Skeletal muscle tissue (tissue), 3 donors: ENCODE measurements at regions not wholly inside any gene's neighbourhood (a gene's known extent, or its start where the extent isn't known, plus 50 kb on each side); places are given as distances from the start of the nearest gene placed in this dataset.

Experiments
- H3K27ac ChIP-seq: one replicate; pipeline ENCODE4 v1.7.0; 2013; ENCODE audit warnings: mild to moderate bottlenecking, low read depth, low read length, inconsistent platforms
- H3K27me3 ChIP-seq, 3 donors: one replicate each; pipeline ENCODE4 v1.7.0; 2013; ENCODE audit warnings: low read length in 3 of 3; ENCODE audit not compliant: control insufficient read depth in 3 of 3, insufficient read depth in 3 of 3
- H3K36me3 ChIP-seq, 3 donors: one replicate each; pipeline ENCODE4 v1.7.0; 2013; ENCODE audit warnings: low read length in 3 of 3; ENCODE audit not compliant: control insufficient read depth in 3 of 3, insufficient read depth in 3 of 3
- H3K4me1 ChIP-seq, 3 donors: one replicate each; pipeline ENCODE4 v1.7.0; 2013; ENCODE audit warnings: low read length in 3 of 3, mild to moderate bottlenecking in 3 of 3; ENCODE audit not compliant: control insufficient read depth in 3 of 3, insufficient read depth in 3 of 3
- H3K4me3 ChIP-seq, 3 donors: one replicate each; pipeline ENCODE4 v1.7.0; 2013; ENCODE audit warnings: low read length in 3 of 3
- H3K9ac ChIP-seq, 3 donors: one replicate each; pipeline ENCODE4 v1.7.0; 2013; ENCODE audit warnings: low read length in 3 of 3, mild to moderate bottlenecking in 3 of 3, moderate library complexity in 2 of 3, low read depth in 1 of 3
- H3K9me3 ChIP-seq, 3 donors: one replicate each; pipeline ENCODE4 v1.7.0; 2013; ENCODE audit warnings: low read length in 3 of 3; ENCODE audit not compliant: control insufficient read depth in 3 of 3
- donor health status: Osteomylitis.

- Histone ChIP-seq H3K9me3 (no peaks in the 10 kb centered on the region), H3K27me3 (no peaks in the 10 kb centered on the region), H3K9ac (peak overlapping the region in 2 of 3 donors; percentile 34 to 55), H3K36me3 (no peaks in the 10 kb centered on the region), H3K27ac (peak overlapping the region; percentile 50), H3K4me3 (peak overlapping the region in 2 of 3 donors; percentile 7 to 46), H3K4me1 (no peaks in the 10 kb centered on the region)
Observed at GRCh38 chr5:89407054-89407453, 524.1 kb upstream of the MEF2C start.

DNA sequence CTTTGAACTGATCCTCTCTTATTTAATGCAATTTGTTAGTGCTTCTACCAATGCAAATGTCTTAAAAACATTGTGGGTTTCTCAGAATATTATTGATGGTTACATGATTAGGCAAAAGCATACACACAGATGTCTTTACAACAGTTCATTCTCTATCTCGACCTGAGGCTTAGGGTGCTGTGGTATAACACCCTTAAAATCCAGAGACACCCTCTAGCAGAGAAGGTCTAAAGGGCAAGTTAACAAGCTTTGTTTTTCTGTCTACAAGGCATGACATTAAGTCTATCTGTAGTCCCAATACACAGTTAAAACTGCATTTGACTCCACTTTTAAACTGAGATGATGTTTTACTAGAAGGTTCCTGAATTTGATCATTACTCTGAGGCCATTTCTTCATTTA lies 518.7 kb upstream of the MEF2C start:
- Histone ChIP-seq H3K27ac (no peak overlapping the region), H3K9ac (no peak overlapping the region), H3K9me3 (no peaks in the 10 kb centered on the region), H3K4me3 (no peak overlapping the region), H3K36me3 (no peaks in the 10 kb centered on the region), H3K27me3 (no peaks in the 10 kb centered on the region), H3K4me1 (no peaks in the 10 kb centered on the region)

DNA sequence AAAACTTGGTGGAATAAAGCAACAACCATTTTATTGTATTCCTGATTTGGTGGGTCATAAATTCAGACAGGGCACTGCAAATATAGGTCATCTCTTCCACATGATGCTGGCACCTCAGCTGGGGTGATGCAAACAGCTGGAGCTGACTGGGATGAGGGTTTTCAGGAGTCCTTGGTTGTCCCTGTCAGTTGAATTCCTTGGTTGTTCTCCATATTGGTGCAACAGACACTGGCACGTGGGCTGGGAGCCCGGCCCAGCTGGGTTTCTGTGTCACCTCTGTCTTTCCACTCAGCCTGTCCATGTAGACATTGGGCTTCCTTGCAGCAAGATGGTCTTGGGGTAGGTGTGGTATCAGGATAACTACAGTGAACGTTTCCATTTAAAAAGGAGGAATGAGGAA lies 518.0 kb upstream of the MEF2C start:
- Histone ChIP-seq H3K36me3 (no peaks in the 10 kb centered on the region), H3K4me1 (no peaks in the 10 kb centered on the region), H3K9me3 (no peaks in the 10 kb centered on the region), H3K27ac (no peak overlapping the region), H3K9ac (no peak overlapping the region), H3K4me3 (no peak overlapping the region), H3K27me3 (no peaks in the 10 kb centered on the region)

DNA sequence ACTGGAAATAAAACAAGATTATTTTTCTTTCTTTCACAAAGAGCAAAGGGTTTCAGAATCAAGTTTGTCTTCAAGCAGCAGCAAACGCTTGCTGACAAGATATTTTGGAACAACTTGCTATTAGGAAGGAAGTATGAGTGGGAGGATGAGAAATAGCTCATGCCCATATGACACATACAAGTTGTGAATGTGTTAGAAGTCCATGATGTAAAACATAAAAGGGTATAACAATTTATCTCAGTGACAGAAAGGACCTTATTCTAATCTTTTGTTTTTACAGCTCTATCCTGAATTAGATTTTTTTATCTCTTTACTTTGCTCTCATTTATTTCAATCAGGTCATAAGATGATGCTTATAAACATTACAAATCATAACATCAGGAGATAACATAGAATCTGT lies 516.6 kb upstream of the MEF2C start:
- Histone ChIP-seq H3K9ac (no peak overlapping the region), H3K9me3 (no peaks in the 10 kb centered on the region), H3K36me3 (no peaks in the 10 kb centered on the region), H3K4me3 (no peak overlapping the region), H3K4me1 (no peaks in the 10 kb centered on the region), H3K27me3 (no peaks in the 10 kb centered on the region), H3K27ac (no peak overlapping the region)

- no peak overlapping the region for H3K9ac ChIP-seq
- no peaks in the 10 kb centered on the region for H3K27me3 ChIP-seq
- no peaks in the 10 kb centered on the region for H3K4me1 ChIP-seq
- H3K9me3 ChIP-seq, result no peaks in the 10 kb centered on the region
- peak overlapping the region; percentile 21 for H3K27ac ChIP-seq
- no peaks in the 10 kb centered on the region for H3K36me3 ChIP-seq
- H3K4me3 ChIP-seq, result no peak overlapping the region
Observed at GRCh38 chr5:89397096-89397495, 514.1 kb upstream of the MEF2C start.

- no peaks in the 10 kb centered on the region for H3K36me3 ChIP-seq
- no peaks in the 10 kb centered on the region for H3K27me3 ChIP-seq
- H3K4me3 ChIP-seq, result no peak overlapping the region
- peak overlapping the region; percentile 21 for H3K27ac ChIP-seq
- no peak overlapping the region for H3K9ac ChIP-seq
- no peaks in the 10 kb centered on the region for H3K9me3 ChIP-seq
- H3K4me1 ChIP-seq, result no peaks in the 10 kb centered on the region
Observed at GRCh38 chr5:89396278-89396954, 513.4 kb upstream of the MEF2C start.

DNA sequence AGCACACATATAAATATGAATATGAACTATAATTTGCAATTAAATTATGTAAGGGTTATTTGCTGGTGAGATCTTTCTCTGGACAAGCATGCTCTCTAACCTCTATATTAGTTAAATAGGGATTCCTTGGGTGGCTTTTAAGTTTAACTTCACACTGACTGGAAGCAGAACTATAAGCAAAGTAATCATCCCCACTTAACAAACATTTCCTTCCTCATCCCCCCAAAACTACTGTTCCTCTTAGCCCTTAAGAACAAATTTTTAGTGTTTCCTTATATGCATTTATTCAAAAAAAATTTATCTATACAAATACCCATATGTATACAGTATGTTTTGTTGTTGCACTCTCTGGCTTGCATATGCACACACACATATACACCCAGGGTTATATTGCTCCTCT lies 512.1 kb upstream of the MEF2C start:
- Histone ChIP-seq H3K4me3 (no peak overlapping the region), H3K9me3 (no peaks in the 10 kb centered on the region), H3K4me1 (no peaks in the 10 kb centered on the region), H3K36me3 (no peaks in the 10 kb centered on the region), H3K9ac (no peak overlapping the region), H3K27me3 (no peaks in the 10 kb centered on the region), H3K27ac (no peak overlapping the region)

DNA sequence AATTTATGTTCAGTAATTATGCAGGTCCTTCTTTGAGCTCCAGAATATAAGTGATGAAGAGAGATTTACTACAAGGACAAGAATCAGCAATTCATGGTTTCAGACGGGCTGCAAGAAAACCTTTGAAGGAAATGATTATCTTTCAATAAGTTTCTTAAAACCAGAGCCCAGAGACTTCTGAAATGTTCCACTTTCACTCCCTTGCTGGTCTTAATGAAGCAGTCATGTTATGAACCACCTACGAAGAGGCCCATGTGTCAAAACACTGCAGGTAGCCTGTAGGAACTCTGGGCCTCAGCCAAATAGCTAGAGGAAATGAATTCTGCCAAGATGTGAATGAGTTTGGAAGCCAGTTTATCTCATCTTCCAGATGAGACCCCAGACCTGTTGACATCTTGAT lies 505.9 kb upstream of the MEF2C start:
- Histone ChIP-seq H3K36me3 (no peaks in the 10 kb centered on the region), H3K4me3 (no peak overlapping the region), H3K27me3 (no peaks in the 10 kb centered on the region), H3K9me3 (no peaks in the 10 kb centered on the region), H3K27ac (no peak overlapping the region), H3K9ac (no peak overlapping the region), H3K4me1 (no peaks in the 10 kb centered on the region)

DNA sequence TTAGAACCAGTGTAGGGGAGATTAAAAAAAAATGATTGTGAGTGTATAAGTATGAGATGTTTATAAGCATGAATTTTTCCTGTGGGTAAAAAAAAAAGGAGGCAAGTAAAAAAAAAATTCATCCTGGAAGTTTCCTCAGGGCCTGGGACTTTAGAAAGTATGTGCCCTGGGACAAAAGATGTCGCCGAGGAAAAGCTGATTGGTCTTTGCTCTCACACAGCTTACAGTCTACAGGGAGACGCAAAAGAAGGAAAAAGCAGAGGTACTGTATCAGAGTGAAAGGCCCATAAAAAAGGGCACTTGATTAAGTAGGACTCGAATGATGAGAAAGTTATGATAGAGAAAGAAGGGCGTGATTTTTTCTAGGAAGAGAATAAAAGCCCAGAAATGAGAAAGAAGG lies 501.4 kb upstream of the MEF2C start:
- H3K36me3 ChIP-seq, result no peaks in the 10 kb centered on the region
- H3K27ac ChIP-seq, result no peak overlapping the region

DNA sequence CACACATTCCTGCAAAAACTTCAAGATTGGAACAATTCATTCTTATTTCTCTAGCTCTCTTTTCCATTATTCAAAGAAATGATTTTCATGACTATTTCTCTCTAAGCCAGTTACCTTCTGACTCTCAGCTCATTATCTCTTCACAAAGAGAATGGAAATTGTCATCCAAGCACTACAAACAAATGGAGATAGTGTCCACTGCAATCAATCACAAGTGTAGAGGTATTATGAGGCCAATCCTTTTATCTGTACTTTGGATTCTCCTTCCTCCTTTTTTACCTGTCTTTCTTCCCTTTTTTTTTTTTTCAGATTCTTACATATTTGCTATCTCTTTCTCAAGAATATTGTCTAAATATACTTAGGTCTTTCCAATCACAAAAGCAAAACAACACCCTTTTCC lies 497.7 kb upstream of the MEF2C start:
- Histone ChIP-seq H3K9ac (no peak overlapping the region), H3K4me1 (no peaks in the 10 kb centered on the region), H3K27ac (no peak overlapping the region), H3K4me3 (no peak overlapping the region), H3K9me3 (no peaks in the 10 kb centered on the region), H3K27me3 (no peaks in the 10 kb centered on the region), H3K36me3 (no peaks in the 10 kb centered on the region)

More for the DNA sequence above, 501.4 kb upstream of the MEF2C start:
- Histone ChIP-seq H3K9me3 (no peaks in the 10 kb centered on the region), H3K4me1 (no peaks in the 10 kb centered on the region), H3K4me3 (no peak overlapping the region), H3K27me3 (no peaks in the 10 kb centered on the region), H3K9ac (no peak overlapping the region)
